HCT116 (cell line): ENCODE measurements at regions not wholly inside any gene's neighbourhood (a gene's known extent, or its start where the extent isn't known, plus 50 kb on each side); places are given as distances from the start of the nearest gene placed in this dataset.

ENCODE experiments used
- CBX3 ChIP-seq: IDR thresholded peaks from 2 replicates; pipeline ENCODE4 v1.6.1; 2012; ENCODE audit warnings: low read depth
- CTCF ChIP-seq, 3 experiments: fragments of 200-600 bp in 1 of 3; sonication (generic) in 1 of 3; IDR thresholded peaks in 2 of 3; conservative IDR thresholded peaks in 1 of 3; 2 replicates each; pipeline ENCODE4 v1.5.1; 2012 to 2017; ENCODE audit warnings: low read depth in 2 of 3, low read length in 2 of 3, antibody characterized with exemption in 1 of 3, borderline replicate concordance in 1 of 3, control low read depth in 1 of 3, mild to moderate bottlenecking in 1 of 3, mixed read lengths in 1 of 3, mixed run types in 1 of 3, moderate library complexity in 1 of 3; ENCODE audit not compliant: insufficient read depth in 1 of 3
- ELF1 ChIP-seq: IDR thresholded peaks from 2 replicates; pipeline ENCODE4 v1.6.1; 2012; ENCODE audit warnings: low read depth, borderline replicate concordance
- EZH2 ChIP-seq: fragments of 200-600 bp; sonication (generic); IDR thresholded peaks from 2 replicates; pipeline ENCODE4 v1.6.1; 2017; ENCODE audit warnings: antibody characterized with exemption, mixed run types
- POLR2AphosphoS5 ChIP-seq: IDR thresholded peaks from 2 replicates; pipeline ENCODE4 v1.6.1; 2011; ENCODE audit warnings: mild to moderate bottlenecking, low read depth, low read length, moderate library complexity
- SP1 ChIP-seq: IDR thresholded peaks from 2 replicates; pipeline ENCODE4 v1.6.1; 2012; ENCODE audit warnings: low read depth

DNA sequence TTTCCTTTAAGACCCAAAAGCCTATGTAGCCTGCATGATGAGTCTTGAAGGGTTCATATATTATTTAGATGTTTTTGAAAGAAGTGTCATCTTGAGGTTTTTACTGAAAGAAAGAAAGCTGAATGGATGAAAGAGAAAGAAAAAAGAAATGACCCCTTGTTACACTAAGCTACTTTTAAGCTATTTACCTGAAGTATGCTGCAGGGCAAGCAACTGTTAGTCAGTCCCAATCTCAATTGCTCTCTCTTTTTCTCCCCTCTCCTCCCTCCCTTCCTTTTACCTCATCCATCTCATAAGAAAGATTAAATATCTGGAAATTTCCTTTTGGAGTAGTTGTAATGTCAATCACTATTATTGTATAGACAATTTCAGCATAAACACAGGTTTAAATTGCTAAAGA lies 512.4 kb downstream of the TMTC2 start:
- TF ChIP-seq CTCF (IDR thresholded peaks at IDR 0.05 in 2 of 3, conservative IDR thresholded peaks at IDR 0.05 in 1 of 3; ENCODE audit: borderline replicate concordance in 1 of 3, insufficient read depth in 1 of 3, low read depth in 2 of 3, low read length in 2 of 3) (no peak), ELF1 (no peak), SP1 (no peak), EZH2 (no peak), POLR2AphosphoS5 (no peak), CBX3 (no peak)
